ENCODE measurements at regions not wholly inside any gene's neighbourhood (a gene's known extent, or its start where the extent isn't known, plus 50 kb on each side); places are given as distances from the start of the nearest gene placed in this dataset.
"Not testable (repeated sequence)": the region's sequence is repeated elsewhere in the genome, so short reads cannot be mapped to it uniquely, and the experiment has no call there.

DNA sequence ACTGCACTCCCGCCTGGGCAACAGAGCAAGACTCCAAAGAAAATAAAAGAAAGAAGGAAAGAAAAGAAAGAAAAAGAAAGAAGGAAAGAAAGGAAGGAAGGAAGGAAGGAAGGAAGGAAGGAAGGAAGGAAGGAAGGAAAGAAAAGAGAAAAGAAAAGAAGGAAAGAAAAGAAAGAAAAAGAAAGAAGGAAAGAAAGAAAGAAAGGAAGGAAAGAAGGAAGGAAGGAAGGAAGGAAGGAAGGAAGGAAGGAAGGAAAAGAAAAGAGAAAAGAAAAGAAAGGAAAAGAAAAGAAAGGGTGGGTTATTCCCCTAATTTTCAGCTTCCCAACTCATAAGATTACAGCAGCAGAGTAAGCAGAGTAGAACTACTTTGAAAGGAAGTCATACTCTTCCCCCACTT lies 64.4 kb downstream of the TMEM200C start:
- H3K27me3 Mint-ChIP-seq (ENCODE audit: low read depth); H3K36me3 Mint-ChIP-seq (ENCODE audit: insufficient read depth); ATAC-seq; DNase-seq; H3K4me3 Mint-ChIP-seq; H3K4me1 Mint-ChIP-seq (ENCODE audit: low read depth); H3K9me3 Mint-ChIP-seq: not testable (repeated sequence)

DNA sequence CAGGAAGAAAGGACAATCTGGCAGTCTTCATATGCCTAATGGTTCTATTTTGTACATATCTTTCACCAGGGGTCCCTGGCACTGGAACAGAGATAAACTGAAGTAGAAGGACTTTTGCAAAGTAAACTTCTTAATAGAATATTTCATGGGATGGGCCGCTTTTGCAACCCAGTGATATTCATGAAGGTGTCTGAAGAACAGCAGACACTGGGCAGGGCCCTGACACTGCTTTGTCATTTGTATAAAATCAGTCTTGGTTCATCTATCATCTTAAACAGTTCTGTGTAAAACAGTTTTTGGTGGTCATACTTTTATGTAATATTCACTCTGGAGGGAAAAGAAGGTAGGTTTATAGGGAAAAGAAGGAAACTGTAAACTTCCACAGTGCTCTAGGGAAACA lies 66.4 kb downstream of the TMEM200C start:
- Mint-ChIP-seq H3K9me3 (no peaks in the 10 kb centered on the region), H3K4me3 (no peak overlapping the region), H3K27me3 (ENCODE audit: low read depth) (peaks cover 5% of the 10 kb centered on the region), H3K36me3 (ENCODE audit: insufficient read depth) (no peaks in the 10 kb centered on the region), H3K4me1 (ENCODE audit: low read depth) (no peaks in the 10 kb centered on the region)
- ATAC-seq, result no peak
- no peak for DNase-seq

DNA sequence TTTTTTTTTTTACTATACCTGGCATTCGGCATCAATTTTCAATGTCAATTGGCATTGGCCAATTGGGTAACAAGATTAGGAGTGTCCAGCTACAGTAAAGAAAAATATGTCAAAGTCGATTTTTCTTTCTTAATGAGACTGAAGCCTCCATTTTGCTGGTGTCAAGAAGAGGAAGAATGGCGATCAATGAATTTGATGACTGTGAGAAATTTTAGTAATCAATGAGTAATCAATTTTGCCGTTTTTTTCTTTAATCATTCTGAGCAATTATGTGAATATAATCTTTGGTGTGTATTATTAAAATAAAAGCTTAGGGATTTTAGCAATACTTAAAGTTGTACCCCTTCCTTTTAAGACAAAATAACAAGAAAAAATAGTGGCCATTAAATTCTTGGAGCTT lies 69.7 kb downstream of the TMEM200C start:
- Mint-ChIP-seq H3K4me1 (ENCODE audit: low read depth) (no peaks in the 10 kb centered on the region), H3K4me3 (no peak overlapping the region), H3K27me3 (ENCODE audit: low read depth) (peaks cover 5% of the 10 kb centered on the region), H3K36me3 (ENCODE audit: insufficient read depth) (no peaks in the 10 kb centered on the region), H3K9me3 (no peaks in the 10 kb centered on the region)
- no peak for ATAC-seq
- no peak for DNase-seq

DNA sequence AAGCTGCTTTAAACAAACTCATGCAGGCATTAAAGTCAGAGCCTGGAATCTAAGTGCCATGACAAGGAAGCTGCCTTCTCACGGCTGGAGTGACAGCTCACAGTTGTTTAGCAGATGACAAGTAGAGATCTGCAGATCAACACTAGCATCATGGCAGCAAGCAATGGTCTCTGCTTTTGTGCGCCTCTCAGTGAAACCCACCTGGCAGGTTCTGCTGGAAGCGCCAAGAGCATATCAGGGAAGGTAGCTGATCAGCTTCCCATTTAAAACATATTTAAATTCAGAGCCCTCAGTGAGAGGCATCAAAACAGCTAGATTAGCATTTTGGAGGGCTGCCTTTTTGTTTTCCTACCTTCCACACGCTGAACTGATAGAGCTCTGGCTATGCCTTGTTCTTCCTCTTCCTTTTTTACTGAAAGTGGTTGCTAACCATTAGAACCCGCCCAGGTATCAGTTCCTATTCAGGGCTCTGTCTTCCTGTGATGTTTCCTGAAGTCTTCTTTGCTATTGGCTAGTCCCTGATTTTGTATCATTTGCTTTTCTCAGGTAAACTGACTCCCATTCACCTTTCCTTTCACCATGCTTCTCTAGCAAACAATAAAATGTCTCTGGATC lies 70.8 kb downstream of the TMEM200C start:
- ATAC-seq (no peak), DNase-seq (no peak)
- Mint-ChIP-seq H3K27me3 (ENCODE audit: low read depth) (peaks cover 5% of the 10 kb centered on the region), H3K4me1 (ENCODE audit: low read depth) (no peaks in the 10 kb centered on the region), H3K4me3 (no peak overlapping the region), H3K36me3 (ENCODE audit: insufficient read depth) (no peaks in the 10 kb centered on the region), H3K9me3 (no peaks in the 10 kb centered on the region)

- DNase-seq (no peak), ATAC-seq (no peak)
- H3K36me3 Mint-ChIP-seq (ENCODE audit: insufficient read depth), result no peaks in the 10 kb centered on the region
- H3K4me3 Mint-ChIP-seq, result no peak overlapping the region
- H3K27me3 Mint-ChIP-seq (ENCODE audit: low read depth), result no peaks in the 10 kb centered on the region
- H3K9me3 Mint-ChIP-seq, result no peaks in the 10 kb centered on the region
- H3K4me1 Mint-ChIP-seq (ENCODE audit: low read depth), result no peaks in the 10 kb centered on the region
Observed at GRCh38 chr18:5817816-5818215, 77.5 kb downstream of the TMEM200C start.

DNA sequence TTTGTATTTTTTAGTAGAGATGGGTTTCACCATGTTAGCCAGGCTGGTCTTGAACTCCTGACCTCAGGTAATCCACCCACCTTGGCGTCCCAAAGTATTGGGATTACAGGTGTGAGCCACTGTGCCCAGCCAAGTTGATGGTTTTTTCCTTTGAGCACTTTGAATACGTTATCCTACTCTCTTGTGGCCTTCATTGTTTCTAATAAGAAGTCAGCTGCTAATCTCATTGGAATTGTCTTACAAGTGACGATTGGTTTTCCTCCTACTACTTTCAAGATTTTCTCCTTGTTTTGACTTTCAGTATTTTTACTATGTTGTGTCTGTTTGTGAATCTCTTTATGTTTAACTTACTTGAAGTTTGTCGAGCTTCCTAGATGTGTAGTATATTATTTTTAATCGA lies 88.5 kb downstream of the TMEM200C start:
- Mint-ChIP-seq H3K9me3 (peaks cover 20% of the 10 kb centered on the region), H3K4me1 (ENCODE audit: low read depth) (no peaks in the 10 kb centered on the region), H3K4me3 (no peak overlapping the region), H3K36me3 (ENCODE audit: insufficient read depth) (no peaks in the 10 kb centered on the region), H3K27me3 (ENCODE audit: low read depth) (no peaks in the 10 kb centered on the region)
- ATAC-seq (no peak), DNase-seq (no peak)

GRCh38 chr18:5787936-5788335 lies 107.4 kb downstream of the TMEM200C start:
- H3K36me3 Mint-ChIP-seq (ENCODE audit: insufficient read depth), result no peaks in the 10 kb centered on the region
- peaks cover 16% of the 10 kb centered on the region for H3K9me3 Mint-ChIP-seq
- ATAC-seq, result no peak
- no peak overlapping the region for H3K4me3 Mint-ChIP-seq
- DNase-seq, result no peak
- no peaks in the 10 kb centered on the region for H3K27me3 Mint-ChIP-seq (ENCODE audit: low read depth)
- no peaks in the 10 kb centered on the region for H3K4me1 Mint-ChIP-seq (ENCODE audit: low read depth)

DNA sequence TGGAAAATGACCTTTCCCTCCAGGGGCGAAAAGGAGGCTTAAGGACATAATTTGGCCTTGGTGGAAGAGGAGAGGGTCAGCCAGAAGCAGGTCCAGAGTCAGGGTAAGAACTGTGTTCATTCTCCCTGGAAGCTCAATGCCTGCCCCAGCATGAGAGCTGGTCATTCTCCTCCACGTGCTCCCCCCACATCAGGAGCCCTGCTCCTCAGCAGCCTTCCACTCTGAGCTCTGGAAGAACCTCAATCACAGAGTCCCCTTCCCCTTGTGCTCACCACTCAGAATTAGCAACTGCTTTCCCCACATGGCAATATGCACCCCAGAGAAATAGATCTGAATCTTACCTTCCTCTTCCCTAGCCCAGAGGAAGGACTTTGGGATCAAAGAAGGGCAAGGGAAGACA lies 115.4 kb downstream of the TMEM200C start:
- Mint-ChIP-seq H3K36me3 (ENCODE audit: insufficient read depth) (no peaks in the 10 kb centered on the region), H3K27me3 (ENCODE audit: low read depth) (no peaks in the 10 kb centered on the region), H3K4me3 (no peak overlapping the region), H3K4me1 (ENCODE audit: low read depth) (no peaks in the 10 kb centered on the region), H3K9me3 (no peaks in the 10 kb centered on the region)
- ATAC-seq (no peak), DNase-seq (no peak)

GRCh38 chr18:5772306-5773105 lies 122.8 kb downstream of the TMEM200C start:
- DNase-seq, result no peak
- Mint-ChIP-seq H3K9me3 (no peaks in the 10 kb centered on the region), H3K36me3 (ENCODE audit: insufficient read depth) (no peaks in the 10 kb centered on the region), H3K27me3 (ENCODE audit: low read depth) (no peaks in the 10 kb centered on the region), H3K4me1 (ENCODE audit: low read depth) (no peaks in the 10 kb centered on the region), H3K4me3 (no peak overlapping the region)
- no peak for ATAC-seq

DNA sequence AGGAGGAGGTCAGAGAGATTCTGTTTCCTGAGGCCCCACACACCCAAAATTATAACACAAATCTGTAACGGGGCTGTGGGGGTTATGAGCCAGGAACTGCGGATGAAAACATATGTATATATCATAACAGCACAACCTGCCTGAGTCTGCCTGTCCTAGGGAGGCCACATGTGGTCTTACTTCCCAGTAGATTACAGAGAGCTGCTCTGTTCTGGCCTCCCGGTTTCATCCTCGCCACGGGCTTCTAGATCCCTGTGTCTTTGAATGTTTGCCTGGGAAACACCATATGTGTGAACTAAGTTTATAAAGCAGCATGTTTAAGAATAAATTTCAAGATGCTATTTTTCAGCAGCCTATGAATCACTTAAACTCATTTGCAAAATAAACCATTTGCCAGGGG lies 124.0 kb downstream of the TMEM200C start:
- ATAC-seq, result no peak

GRCh38 chr18:5770176-5770575 lies 125.1 kb downstream of the TMEM200C start:
- DNase-seq (no peak), ATAC-seq (no peak)
- no peaks in the 10 kb centered on the region for H3K36me3 Mint-ChIP-seq (ENCODE audit: insufficient read depth)
- no peaks in the 10 kb centered on the region for H3K27me3 Mint-ChIP-seq (ENCODE audit: low read depth)
- H3K9me3 Mint-ChIP-seq, result no peaks in the 10 kb centered on the region
- no peak overlapping the region for H3K4me3 Mint-ChIP-seq
- no peaks in the 10 kb centered on the region for H3K4me1 Mint-ChIP-seq (ENCODE audit: low read depth)

More for the DNA sequence above, 124.0 kb downstream of the TMEM200C start:
- no peaks in the 10 kb centered on the region for H3K4me1 Mint-ChIP-seq (ENCODE audit: low read depth)
- no peaks in the 10 kb centered on the region for H3K27me3 Mint-ChIP-seq (ENCODE audit: low read depth)
- DNase-seq, result no peak
- no peaks in the 10 kb centered on the region for H3K9me3 Mint-ChIP-seq
- H3K4me3 Mint-ChIP-seq, result no peak overlapping the region
- H3K36me3 Mint-ChIP-seq (ENCODE audit: insufficient read depth), result no peaks in the 10 kb centered on the region

- DNase-seq (no peak), ATAC-seq (no peak)
- Mint-ChIP-seq H3K9me3 (no peaks in the 10 kb centered on the region), H3K4me1 (ENCODE audit: low read depth) (no peaks in the 10 kb centered on the region), H3K4me3 (no peak overlapping the region), H3K27me3 (ENCODE audit: low read depth) (no peaks in the 10 kb centered on the region), H3K36me3 (ENCODE audit: insufficient read depth) (no peaks in the 10 kb centered on the region)
Observed at GRCh38 chr18:5768454-5768853, 126.9 kb downstream of the TMEM200C start.

DNA sequence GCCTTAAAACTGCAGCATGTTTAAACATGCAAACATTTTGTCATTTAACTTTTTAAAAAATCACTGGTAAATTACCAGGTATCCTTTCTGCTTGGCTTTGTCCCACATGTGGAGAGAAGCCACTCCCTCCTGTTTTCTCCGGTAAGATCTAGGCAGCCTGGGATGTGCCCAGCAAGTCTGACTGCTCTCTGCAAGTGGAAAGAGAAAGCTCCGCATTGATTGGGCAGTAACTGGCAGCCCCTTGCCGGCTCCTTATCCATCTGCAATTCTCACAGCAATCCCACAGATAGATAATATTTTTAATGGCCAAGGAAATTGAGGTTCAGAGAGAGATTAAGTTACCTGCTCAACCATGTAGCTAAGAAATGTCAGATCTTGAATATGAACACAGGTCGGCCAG lies 136.1 kb downstream of the TMEM200C start:
- Mint-ChIP-seq H3K4me3 (no peak overlapping the region), H3K4me1 (ENCODE audit: low read depth) (no peaks in the 10 kb centered on the region), H3K27me3 (ENCODE audit: low read depth) (peaks cover 12% of the 10 kb centered on the region), H3K9me3 (no peaks in the 10 kb centered on the region), H3K36me3 (ENCODE audit: insufficient read depth) (no peaks in the 10 kb centered on the region)
- ATAC-seq (no peak), DNase-seq (no peak)

- Mint-ChIP-seq H3K27me3 (ENCODE audit: low read depth) (peaks cover 14% of the 10 kb centered on the region), H3K4me1 (ENCODE audit: low read depth) (no peaks in the 10 kb centered on the region)
- no peak for ATAC-seq
Observed at GRCh38 chr18:5756823-5757222, 138.5 kb downstream of the TMEM200C start.

DNA sequence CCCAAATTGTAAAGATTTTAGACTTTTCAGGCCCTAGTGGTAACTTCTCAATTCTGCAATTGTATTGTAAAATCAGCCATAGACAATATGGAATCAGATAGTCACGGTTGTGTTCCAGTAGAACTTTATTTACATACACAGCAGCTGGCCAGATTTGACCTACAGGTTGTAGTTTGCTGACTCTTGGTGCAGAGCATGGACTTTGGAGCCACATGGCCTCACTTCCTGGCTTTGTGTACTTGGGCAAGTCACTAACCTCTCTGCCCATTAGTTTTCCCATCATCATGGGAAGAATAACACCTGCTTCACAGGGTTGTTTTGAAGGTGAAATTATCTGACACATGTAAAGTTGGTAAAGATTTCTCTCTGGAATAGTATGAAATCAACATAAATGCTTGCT lies 147.6 kb downstream of the TMEM200C start:
- Mint-ChIP-seq H3K4me3 (no peak overlapping the region), H3K27me3 (ENCODE audit: low read depth) (no peaks in the 10 kb centered on the region), H3K36me3 (ENCODE audit: insufficient read depth) (no peaks in the 10 kb centered on the region), H3K9me3 (no peaks in the 10 kb centered on the region), H3K4me1 (ENCODE audit: low read depth) (no peaks in the 10 kb centered on the region)
- ATAC-seq (no peak), DNase-seq (no peak)

More at GRCh38 chr18:5756823-5757222, 138.5 kb downstream of the TMEM200C start:
- Mint-ChIP-seq H3K9me3 (no peaks in the 10 kb centered on the region), H3K4me3 (no peak overlapping the region), H3K36me3 (ENCODE audit: insufficient read depth) (no peaks in the 10 kb centered on the region)
- DNase-seq, result no peak

All from activated T-cell treated with anti-CD3 and anti-CD28 coated beads, Interleukin-2, amount 50 U/mL, for 4 hours (primary cell).